ENCODE measurements at regions not wholly inside any gene's neighbourhood (a gene's known extent, or its start where the extent isn't known, plus 50 kb on each side); places are given as distances from the start of the nearest gene placed in this dataset.
"Not testable (repeated sequence)": the region's sequence is repeated elsewhere in the genome, so short reads cannot be mapped to it uniquely, and the experiment has no call there.

- no peak for DNase-seq (ENCODE audit: low spot score)
- in situ Hi-C loops (cut with HindIII; ENCODE audit: low sequenced_read_pairs) = no loop called here
Measured at GRCh38 chr1:55773211-55773940, 558.2 kb upstream of the USP24 start.

GRCh38 chr1:55768327-55768952 lies 553.3 kb upstream of the USP24 start:
- in situ Hi-C loops (cut with HindIII; ENCODE audit: low sequenced_read_pairs) = no loop called here
- no peak for DNase-seq (ENCODE audit: low spot score)

GRCh38 chr1:55767171-55767570 lies 552.0 kb upstream of the USP24 start:
- in situ Hi-C loops (cut with HindIII; ENCODE audit: low sequenced_read_pairs) = no loop called here
- no peak for DNase-seq (ENCODE audit: low spot score)

DNA sequence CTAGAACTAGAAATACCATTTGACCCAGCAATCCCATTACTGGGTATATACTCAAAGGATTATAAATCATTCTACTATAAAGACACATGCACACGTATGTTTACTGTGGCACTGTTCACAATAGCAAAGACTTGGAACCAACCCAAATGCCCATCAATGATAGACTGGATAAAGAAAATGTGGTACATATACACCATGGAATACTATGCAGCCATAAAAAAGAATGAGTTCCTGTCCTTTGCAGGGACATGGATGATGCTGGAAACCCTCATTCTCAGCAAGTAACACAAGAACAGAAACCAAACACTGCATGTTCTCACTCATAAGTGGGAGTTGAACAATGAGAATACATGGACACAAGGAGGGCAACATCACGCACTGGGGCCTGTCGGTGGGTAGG lies 550.3 kb upstream of the USP24 start:
- in situ Hi-C loops (cut with HindIII; ENCODE audit: low sequenced_read_pairs); DNase-seq (ENCODE audit: low spot score): not testable (repeated sequence)

DNA sequence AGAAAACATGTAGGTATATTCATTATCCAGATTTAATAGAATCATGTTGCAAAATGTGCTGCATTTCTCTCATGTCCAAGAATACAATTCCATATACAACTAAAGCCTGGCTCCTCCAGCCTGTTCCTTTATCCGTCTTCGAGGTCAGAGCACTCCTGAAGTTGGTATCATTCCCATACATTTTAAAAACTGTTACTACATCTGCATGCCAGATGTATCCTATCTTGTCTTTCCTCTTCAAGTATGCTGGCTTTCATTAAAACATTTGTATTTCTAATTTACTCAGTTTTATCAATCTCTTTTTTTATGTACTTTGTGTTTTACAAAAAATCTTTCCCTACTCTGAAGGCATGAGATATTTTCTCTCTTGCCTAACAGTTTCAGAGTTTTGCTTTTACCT lies 536.6 kb upstream of the USP24 start:
- DNase-seq (ENCODE audit: low spot score) = no peak

GRCh38 chr1:55750628-55750995 lies 535.4 kb upstream of the USP24 start:
- in situ Hi-C loops (cut with HindIII; ENCODE audit: low sequenced_read_pairs) = no loop called here
- DNase-seq (ENCODE audit: low spot score) = no peak

More for the DNA sequence above, 536.6 kb upstream of the USP24 start:
- in situ Hi-C loops (cut with HindIII; ENCODE audit: low sequenced_read_pairs) = no loop called here

DNA sequence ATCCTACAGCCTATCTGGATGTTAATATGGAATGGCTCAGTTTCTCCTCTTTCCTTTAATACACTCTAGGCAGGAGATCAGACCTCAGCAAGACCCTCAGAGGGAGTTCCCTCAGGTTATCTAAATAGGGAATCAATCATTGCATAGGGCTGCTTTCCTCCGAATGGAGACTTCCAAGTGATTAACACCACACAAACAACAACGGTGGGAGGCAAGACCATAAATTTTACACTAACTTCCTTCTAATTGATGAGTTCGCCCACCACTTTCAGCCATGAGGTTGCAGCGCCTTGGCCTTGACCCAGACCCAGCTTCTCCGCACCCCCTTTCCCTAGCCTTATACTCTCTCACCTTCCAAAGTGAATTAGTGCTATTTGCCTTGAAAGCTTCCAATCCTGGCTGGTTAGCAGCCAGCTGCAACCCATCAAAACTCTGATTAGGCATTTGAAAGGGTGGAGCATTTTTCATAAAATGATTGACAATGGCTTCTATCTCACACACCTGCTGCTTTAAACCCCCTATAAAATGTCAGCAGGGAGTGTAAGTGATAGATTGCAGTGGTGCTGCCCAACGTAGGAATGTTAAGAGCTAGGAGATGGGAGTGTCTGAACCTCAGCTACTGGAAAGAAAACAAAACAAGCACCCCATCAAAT lies 534.9 kb upstream of the USP24 start:
- in situ Hi-C loops (cut with HindIII; ENCODE audit: low sequenced_read_pairs) = no loop called here
- DNase-seq (ENCODE audit: low spot score) = no peak

- in situ Hi-C loops (cut with HindIII; ENCODE audit: low sequenced_read_pairs) = no loop called here
- DNase-seq (ENCODE audit: low spot score) = peak; percentile 59
Measured at GRCh38 chr1:55747408-55747841, 532.3 kb upstream of the USP24 start.

DNA sequence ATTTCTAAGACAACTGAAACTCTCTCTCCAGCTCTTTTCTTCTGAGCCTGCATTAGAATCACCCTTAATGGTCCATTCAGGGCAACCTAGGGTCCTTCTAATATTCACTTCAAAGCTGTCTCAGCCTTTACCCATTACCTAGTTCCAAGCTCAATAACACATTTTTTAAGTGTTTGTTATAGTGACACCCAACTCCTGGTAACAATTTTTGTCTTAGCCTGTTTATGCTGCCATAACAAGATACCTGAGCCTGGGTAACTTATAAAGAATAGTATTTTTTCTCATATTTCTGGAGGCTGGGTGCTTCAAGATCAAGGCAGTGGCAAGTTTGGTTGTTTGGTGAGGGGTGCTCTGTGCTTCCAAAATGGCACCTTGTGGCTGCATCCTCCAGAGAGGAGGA lies 531.5 kb upstream of the USP24 start:
- DNase-seq (ENCODE audit: low spot score) = no peak
- in situ Hi-C loops (cut with HindIII; ENCODE audit: low sequenced_read_pairs) = no loop called here

- in situ Hi-C loops (cut with HindIII; ENCODE audit: low sequenced_read_pairs) = no loop called here
Measured at GRCh38 chr1:55741516-55741915, 526.4 kb upstream of the USP24 start.

DNA sequence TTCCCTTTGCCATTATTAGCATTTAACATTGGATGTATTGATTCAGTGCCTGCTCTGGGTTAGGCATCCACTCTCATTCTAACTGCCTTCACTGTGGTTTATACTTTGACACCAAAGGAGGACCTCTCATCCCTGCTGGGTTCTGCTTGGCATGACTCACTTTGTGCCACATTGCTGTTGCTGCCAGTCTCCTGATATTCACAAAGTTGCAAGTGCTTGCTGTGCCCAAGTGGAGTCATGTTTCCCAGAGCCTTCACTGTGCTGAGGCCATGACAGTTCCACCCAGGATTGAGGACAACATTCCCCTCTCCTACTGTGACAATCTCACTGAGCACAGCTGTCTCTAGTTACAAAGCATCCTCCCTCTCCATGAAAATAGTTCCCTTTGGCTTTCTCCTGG lies 519.9 kb upstream of the USP24 start:
- in situ Hi-C loops (cut with HindIII; ENCODE audit: low sequenced_read_pairs) = no loop called here
- DNase-seq (ENCODE audit: low spot score) = no peak

More at GRCh38 chr1:55741516-55741915, 526.4 kb upstream of the USP24 start:
- DNase-seq (ENCODE audit: low spot score) = no peak

- in situ Hi-C loops (cut with HindIII; ENCODE audit: low sequenced_read_pairs) = no loop called here
- no peak for DNase-seq (ENCODE audit: low spot score)
Measured at GRCh38 chr1:55726994-55727393, 511.8 kb upstream of the USP24 start.

GRCh38 chr1:55725378-55725777 lies 510.2 kb upstream of the USP24 start:
- DNase-seq (ENCODE audit: low spot score) = no peak
- in situ Hi-C loops (cut with HindIII; ENCODE audit: low sequenced_read_pairs) = no loop called here

GRCh38 chr1:55724551-55725325 lies 509.6 kb upstream of the USP24 start:
- in situ Hi-C loops (cut with HindIII; ENCODE audit: low sequenced_read_pairs) = no loop called here
- DNase-seq (ENCODE audit: low spot score) = no peak

DNA sequence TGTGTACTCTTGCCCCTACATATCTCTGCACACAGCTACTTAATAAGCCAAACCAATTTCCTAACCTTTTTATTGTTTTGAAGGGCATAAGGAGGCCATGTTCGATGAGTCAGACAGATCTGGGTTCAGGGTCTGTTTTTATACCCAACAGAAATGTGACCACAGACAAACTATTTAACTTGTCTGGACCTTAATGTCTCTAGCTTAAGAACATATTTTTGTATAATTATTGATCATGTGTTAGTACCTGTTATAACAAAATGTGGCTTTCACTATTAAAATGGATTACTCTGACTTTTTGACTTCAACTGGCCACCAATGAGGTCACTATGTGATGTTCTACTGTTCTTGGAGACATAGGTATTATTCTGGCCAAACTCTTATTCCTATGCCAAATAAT lies 507.8 kb upstream of the USP24 start:
- no peak for DNase-seq (ENCODE audit: low spot score)
- in situ Hi-C loops (cut with HindIII; ENCODE audit: low sequenced_read_pairs) = no loop called here

DNA sequence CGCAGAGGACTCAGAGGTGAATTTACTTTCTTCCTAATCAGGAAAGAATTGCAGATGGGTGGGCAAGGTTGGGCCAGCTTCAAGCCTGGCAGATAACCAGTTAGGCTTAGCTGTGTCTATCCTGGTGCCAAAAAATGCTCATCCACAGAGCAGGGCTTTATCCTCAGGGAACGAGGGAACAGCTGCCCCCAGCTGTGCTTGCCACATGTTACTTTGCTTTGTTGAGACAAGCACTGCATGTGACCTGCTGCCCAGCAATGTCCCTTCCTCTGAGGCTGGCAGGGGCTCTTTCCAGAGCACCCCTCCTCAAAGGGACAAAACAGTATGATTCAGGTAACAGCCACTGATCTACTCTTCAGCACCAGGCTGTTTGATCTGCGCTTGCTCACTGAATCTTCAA lies 505.1 kb upstream of the USP24 start:
- no peak for DNase-seq (ENCODE audit: low spot score)
- in situ Hi-C loops (cut with HindIII; ENCODE audit: low sequenced_read_pairs) = no loop called here

DNA sequence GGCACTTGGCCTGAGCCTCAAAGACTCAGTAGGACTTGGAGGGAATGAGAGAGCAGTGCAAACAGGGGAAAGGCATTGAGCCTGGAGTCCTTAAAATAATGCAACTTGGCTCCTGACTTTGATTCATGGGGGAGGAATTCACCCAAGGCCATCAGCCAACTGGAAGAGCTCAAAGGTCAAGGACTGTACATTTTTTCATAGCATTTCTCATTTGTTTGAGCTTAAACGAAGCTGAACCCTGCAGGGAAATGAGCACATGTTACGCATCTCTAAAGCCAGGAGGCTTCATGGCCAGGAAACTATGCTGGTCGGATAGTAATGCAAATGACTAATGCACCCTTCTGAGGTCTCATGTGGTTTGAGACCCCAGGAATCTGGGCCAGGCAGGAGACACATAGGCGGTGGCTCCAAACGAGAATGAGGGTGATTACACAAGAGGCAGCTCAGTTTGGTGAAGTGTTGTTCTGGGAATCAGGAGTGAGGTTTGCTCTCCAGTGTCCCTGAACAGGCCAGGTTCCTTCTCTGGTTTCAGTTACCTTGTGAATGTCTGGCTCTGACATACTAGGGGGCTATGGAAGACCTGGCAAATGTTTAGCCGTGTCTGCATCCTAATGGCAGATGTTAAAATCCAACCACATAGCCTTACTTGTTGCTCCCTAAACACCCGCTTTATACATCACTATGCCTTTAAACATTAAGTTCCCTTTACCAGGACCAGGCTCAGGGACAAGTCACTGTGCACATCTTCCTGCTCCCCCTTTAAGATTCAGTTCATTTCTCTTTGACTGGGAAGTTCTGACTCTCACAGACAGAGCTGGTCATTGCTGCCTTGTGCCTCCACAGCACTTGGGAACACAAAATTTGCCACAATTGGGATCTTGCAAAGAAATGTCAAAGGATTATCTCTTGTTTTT lies 503.9 kb upstream of the USP24 start:
- in situ Hi-C loops (cut with HindIII; ENCODE audit: low sequenced_read_pairs) = no loop called here
- peak; percentile 21 for DNase-seq (ENCODE audit: low spot score)

DNA sequence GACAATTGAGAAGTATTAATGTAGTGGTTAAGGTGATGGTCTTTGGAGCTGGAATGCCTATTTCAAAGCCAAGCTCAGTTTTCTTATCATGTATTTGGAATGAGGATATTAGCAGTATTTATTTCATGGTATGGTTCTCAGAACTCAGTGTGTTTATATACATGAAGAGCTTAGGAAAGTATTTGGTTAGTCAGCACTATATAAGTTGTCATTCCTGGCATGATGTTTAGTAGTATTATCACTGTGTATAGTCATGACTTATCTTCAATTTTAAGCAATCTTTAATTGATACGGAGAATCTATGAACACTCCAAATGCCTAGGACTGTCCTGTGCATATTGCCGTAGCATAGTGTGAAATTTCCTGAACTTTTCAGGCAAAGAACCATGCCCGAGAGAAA lies 501.9 kb upstream of the USP24 start:
- in situ Hi-C loops (cut with HindIII; ENCODE audit: low sequenced_read_pairs) = no loop called here
- no peak for DNase-seq (ENCODE audit: low spot score)

DNA sequence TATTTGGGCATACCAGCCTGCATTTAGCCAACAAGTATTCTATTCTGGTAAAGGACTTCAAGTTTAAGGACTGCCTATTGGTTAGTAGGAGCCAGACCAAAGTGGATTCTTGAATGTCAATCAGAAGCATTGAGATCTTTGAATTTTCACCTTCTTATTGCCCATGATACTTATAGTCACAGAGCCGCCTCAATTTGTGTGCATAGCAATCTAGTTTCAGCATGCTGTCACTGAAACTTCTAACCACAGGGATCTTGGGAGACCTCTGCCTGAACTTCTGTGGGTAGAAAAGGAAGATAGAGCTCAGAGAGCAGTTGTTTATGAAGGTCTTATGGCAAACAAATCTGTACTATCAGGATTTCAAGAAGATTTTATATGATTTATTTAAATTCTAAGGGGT lies 501.4 kb upstream of the USP24 start:
- in situ Hi-C loops (cut with HindIII; ENCODE audit: low sequenced_read_pairs) = no loop called here
- DNase-seq (ENCODE audit: low spot score) = no peak

Measured in G401 (cell line).